Right lobe of liver (tissue), 4 donors: ENCODE measurements at regions not wholly inside any gene's neighbourhood (a gene's known extent, or its start where the extent isn't known, plus 50 kb on each side); places are given as distances from the start of the nearest gene placed in this dataset.

Source experiments
- CTCF ChIP-seq, 4 donors: fragments of 200-600 bp in 3 of 4; fragments of 450-650 bp in 1 of 4; IDR thresholded peaks; one replicate each; pipeline versions ENCODE4 v1.5.1 to v1.8.0; 2016 to 2022; ENCODE audit warnings: antibody characterized with exemption in 4 of 4, mild to moderate bottlenecking in 2 of 4
- POLR2A ChIP-seq: fragments of 450-650 bp; IDR thresholded peaks from one replicate; pipeline ENCODE4 v1.6.1; 2017; ENCODE audit warnings: antibody characterized with exemption, mild to moderate bottlenecking
- donor health status: DM: no; HTN: no; CAD: no.
- donor health status: DM: no; HTN: no; CAD: no.
- donor health status: DM: no; HTN: yes; CAD: no.

GRCh38 chr12:5188472-5188871, 144.8 kb downstream of the KCNA5 start:
- no peak for TF ChIP-seq CTCF (IDR thresholded peaks at IDR 0.05)
- TF ChIP-seq POLR2A, result no peak
